K562 (cell line): ENCODE measurements at regions not wholly inside any gene's neighbourhood (a gene's known extent, or its start where the extent isn't known, plus 50 kb on each side); places are given as distances from the start of the nearest gene placed in this dataset.

Experiments used
- EZH2 ChIP-seq: IDR thresholded peaks from 2 replicates; pipeline ENCODE4 v1.6.1; 2012; ENCODE audit warnings: low read depth, mild to moderate bottlenecking, inconsistent platforms, low read length, borderline replicate concordance
- FOXM1 ChIP-seq, 2 experiments: fragments of 450-650 bp in 1 of 2; sonication (generic) in 1 of 2; formaldehyde crosslinking in 1 of 2; IDR thresholded peaks; 2 replicates each; pipeline versions ENCODE4 v1.6.1 to v1.9.0; 2017 to 2022; ENCODE audit warnings: low read depth in 2 of 2, mild to moderate bottlenecking in 2 of 2, missing genetic modification reagents in 1 of 2, moderate library complexity in 1 of 2
- HDGF ChIP-seq: fragments of 450-650 bp; IDR thresholded peaks from 2 replicates; pipeline ENCODE4 v1.6.1; 2016
- TEAD2 ChIP-seq: fragments of 450-650 bp; IDR thresholded peaks from 2 replicates; pipeline ENCODE4 v1.6.1; 2016; ENCODE audit warnings: missing genetic modification characterization, control low read depth, missing compliant biosample characterization
- XRCC3 ChIP-seq: fragments of 450-650 bp; IDR thresholded peaks from 2 replicates; pipeline ENCODE4 v1.6.1; 2017; ENCODE audit warnings: mild to moderate bottlenecking, moderate library complexity
- TF ChIP-seq, protein P1 (sequence below), 3 experiments: IDR thresholded peaks in 2 of 3; conservative IDR thresholded peaks in 1 of 3; 2 replicates each; pipeline ENCODE4 v1.5.1; 2011 to 2012; ENCODE audit warnings: low read length in 3 of 3, mild to moderate bottlenecking in 3 of 3, control low read depth in 2 of 3, improper control_type of control experiment in 1 of 3, inconsistent platforms in 1 of 3, low read depth in 1 of 3, mixed read lengths in 1 of 3, moderate library complexity in 1 of 3; ENCODE audit not compliant: insufficient read depth in 2 of 3

DNA sequence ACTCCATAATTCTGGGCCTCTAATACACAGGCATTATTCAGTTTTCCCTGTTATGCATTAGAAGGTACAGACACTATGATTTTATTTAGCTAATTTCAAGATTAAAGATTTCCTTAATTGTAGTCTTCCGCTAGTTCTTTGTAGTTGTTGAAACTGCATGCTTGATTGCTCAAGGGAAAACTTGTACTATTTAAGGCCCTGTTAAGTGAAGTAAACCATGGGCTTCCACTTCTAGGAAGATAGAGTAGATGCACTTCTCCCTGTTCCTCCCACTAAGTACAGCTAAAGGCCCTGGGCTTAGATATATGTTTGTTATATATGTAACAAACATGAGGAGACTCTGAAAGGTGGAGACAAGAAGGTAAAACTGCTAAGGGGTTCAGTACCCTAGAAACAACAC lies 215.8 kb upstream of the LEF1 start:
- TF ChIP-seq TEAD2 (tag) (no peak), XRCC3 (no peak), FOXM1 (IDR thresholded peaks at IDR 0.05; ENCODE audit: low read depth) (no peak), FOXM1 (CRISPR knock-in tag; IDR thresholded peaks at IDR 0.05; ENCODE audit: low read depth) (no peak), HDGF (no peak), EZH2 (no peak)
- TF ChIP-seq, protein P1, sequence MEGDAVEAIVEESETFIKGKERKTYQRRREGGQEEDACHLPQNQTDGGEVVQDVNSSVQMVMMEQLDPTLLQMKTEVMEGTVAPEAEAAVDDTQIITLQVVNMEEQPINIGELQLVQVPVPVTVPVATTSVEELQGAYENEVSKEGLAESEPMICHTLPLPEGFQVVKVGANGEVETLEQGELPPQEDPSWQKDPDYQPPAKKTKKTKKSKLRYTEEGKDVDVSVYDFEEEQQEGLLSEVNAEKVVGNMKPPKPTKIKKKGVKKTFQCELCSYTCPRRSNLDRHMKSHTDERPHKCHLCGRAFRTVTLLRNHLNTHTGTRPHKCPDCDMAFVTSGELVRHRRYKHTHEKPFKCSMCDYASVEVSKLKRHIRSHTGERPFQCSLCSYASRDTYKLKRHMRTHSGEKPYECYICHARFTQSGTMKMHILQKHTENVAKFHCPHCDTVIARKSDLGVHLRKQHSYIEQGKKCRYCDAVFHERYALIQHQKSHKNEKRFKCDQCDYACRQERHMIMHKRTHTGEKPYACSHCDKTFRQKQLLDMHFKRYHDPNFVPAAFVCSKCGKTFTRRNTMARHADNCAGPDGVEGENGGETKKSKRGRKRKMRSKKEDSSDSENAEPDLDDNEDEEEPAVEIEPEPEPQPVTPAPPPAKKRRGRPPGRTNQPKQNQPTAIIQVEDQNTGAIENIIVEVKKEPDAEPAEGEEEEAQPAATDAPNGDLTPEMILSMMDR (IDR thresholded peaks at IDR 0.05 in 2 of 3, conservative IDR thresholded peaks at IDR 0.05 in 1 of 3; ENCODE audit: insufficient read depth in 2 of 3, low read depth in 1 of 3, low read length in 3 of 3), result no peak
